H1 (cell line): ENCODE measurements at regions not wholly inside any gene's neighbourhood (a gene's known extent, or its start where the extent isn't known, plus 50 kb on each side); places are given as distances from the start of the nearest gene placed in this dataset.

Experiments
- CBX8 ChIP-seq: fragments of 300-800, 300-1000 bp; sonication (generic); IDR thresholded peaks from 2 replicates; pipeline ENCODE4 v1.7.1; 2016; ENCODE audit warnings: low read depth, low read length, borderline replicate concordance
- CHD2 ChIP-seq: IDR thresholded peaks from 2 replicates; pipeline ENCODE4 v1.6.1; 2012; ENCODE audit warnings: low read length, improper control_type of control experiment
- EZH2 ChIP-seq: fragments of 200-600 bp; sonication (generic); IDR thresholded peaks from 2 replicates; pipeline ENCODE4 v1.7.1; 2012; ENCODE audit warnings: low read depth, mild to moderate bottlenecking, moderate library complexity, low read length, inconsistent platforms; ENCODE audit not compliant: severe bottlenecking
- HDAC2 ChIP-seq, 2 experiments: fragments of 300-600 bp in 1 of 2; sonication (generic) in 1 of 2; IDR thresholded peaks; 2 replicates each; pipeline ENCODE4 v1.6.1; 2011 to 2012; ENCODE audit warnings: low read depth in 2 of 2, low read length in 2 of 2, mild to moderate bottlenecking in 2 of 2, moderate library complexity in 2 of 2, borderline replicate concordance in 1 of 2, inconsistent platforms in 1 of 2
- POLR2A ChIP-seq, 2 experiments: IDR thresholded peaks; 1 replicate in 1 of 2; 2 replicates in 1 of 2; pipeline ENCODE4 v1.6.1; 2011; ENCODE audit warnings: low read depth in 2 of 2, low read length in 2 of 2, mild to moderate bottlenecking in 2 of 2; ENCODE audit errors: control extremely low read depth in 1 of 2
- TBP ChIP-seq: IDR thresholded peaks from 2 replicates; pipeline ENCODE4 v1.6.1; 2011; ENCODE audit warnings: low read depth, low read length, improper control_type of control experiment
- TEAD4 ChIP-seq: IDR thresholded peaks from 2 replicates; pipeline ENCODE4 v1.6.1; 2012; ENCODE audit warnings: low read depth, low read length, inconsistent platforms, mixed read lengths
- USF2 ChIP-seq: IDR thresholded peaks from 2 replicates; pipeline ENCODE4 v1.6.1; 2011; ENCODE audit warnings: low read length, improper control_type of control experiment
- YY1 ChIP-seq: IDR thresholded peaks from 2 replicates; pipeline ENCODE4 v1.6.1; 2011; ENCODE audit warnings: low read depth, mild to moderate bottlenecking, low read length
- TF ChIP-seq, protein P1 (sequence below), 3 experiments: IDR thresholded peaks; 1 replicate in 2 of 3; 2 replicates in 1 of 3; pipeline versions ENCODE4 v1.5.1 to v1.6.1; 2011; ENCODE audit warnings: low read length in 3 of 3, mild to moderate bottlenecking in 3 of 3, inconsistent platforms in 2 of 3, low read depth in 1 of 3, moderate library complexity in 1 of 3; ENCODE audit not compliant: insufficient read depth in 1 of 3; ENCODE audit errors: control extremely low read depth in 1 of 3

DNA sequence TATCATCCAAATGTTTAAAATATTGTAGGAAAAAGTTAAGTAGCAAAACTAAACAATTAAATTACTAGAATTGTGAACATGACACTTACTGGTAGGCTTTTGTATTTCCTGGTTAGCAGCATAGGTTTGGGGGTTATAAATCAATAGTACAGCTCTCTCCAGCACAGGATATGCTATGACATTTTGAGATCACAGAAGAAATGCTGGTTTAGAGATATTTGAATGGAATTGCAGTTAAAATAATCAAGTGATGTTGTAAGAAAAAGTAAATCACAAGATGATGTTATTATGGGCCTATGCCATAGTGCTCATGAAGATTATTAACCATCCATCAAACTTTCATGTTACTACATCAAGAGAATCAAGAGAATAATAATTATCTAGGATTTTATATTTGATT, 1079.9 kb upstream of the SLIT2 start:
- TF ChIP-seq CHD2 (no peak), TEAD4 (no peak), EZH2 (no peak), HDAC2 (IDR thresholded peaks at IDR 0.05; ENCODE audit: borderline replicate concordance in 1 of 2, low read depth in 2 of 2, low read length in 2 of 2) (no peak), TBP (no peak), POLR2A (IDR thresholded peaks at IDR 0.05; ENCODE audit: control extremely low read depth in 1 of 2, low read depth in 2 of 2, low read length in 2 of 2) (no peak), YY1 (no peak), CBX8 (no peak), USF2 (no peak)
- TF ChIP-seq, protein P1, sequence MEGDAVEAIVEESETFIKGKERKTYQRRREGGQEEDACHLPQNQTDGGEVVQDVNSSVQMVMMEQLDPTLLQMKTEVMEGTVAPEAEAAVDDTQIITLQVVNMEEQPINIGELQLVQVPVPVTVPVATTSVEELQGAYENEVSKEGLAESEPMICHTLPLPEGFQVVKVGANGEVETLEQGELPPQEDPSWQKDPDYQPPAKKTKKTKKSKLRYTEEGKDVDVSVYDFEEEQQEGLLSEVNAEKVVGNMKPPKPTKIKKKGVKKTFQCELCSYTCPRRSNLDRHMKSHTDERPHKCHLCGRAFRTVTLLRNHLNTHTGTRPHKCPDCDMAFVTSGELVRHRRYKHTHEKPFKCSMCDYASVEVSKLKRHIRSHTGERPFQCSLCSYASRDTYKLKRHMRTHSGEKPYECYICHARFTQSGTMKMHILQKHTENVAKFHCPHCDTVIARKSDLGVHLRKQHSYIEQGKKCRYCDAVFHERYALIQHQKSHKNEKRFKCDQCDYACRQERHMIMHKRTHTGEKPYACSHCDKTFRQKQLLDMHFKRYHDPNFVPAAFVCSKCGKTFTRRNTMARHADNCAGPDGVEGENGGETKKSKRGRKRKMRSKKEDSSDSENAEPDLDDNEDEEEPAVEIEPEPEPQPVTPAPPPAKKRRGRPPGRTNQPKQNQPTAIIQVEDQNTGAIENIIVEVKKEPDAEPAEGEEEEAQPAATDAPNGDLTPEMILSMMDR (IDR thresholded peaks at IDR 0.05; ENCODE audit: control extremely low read depth in 1 of 3, insufficient read depth in 1 of 3, low read depth in 1 of 3, low read length in 3 of 3) = no peak
